ENCODE measurements at regions not wholly inside any gene's neighbourhood (a gene's known extent, or its start where the extent isn't known, plus 50 kb on each side); places are given as distances from the start of the nearest gene placed in this dataset.

DNA sequence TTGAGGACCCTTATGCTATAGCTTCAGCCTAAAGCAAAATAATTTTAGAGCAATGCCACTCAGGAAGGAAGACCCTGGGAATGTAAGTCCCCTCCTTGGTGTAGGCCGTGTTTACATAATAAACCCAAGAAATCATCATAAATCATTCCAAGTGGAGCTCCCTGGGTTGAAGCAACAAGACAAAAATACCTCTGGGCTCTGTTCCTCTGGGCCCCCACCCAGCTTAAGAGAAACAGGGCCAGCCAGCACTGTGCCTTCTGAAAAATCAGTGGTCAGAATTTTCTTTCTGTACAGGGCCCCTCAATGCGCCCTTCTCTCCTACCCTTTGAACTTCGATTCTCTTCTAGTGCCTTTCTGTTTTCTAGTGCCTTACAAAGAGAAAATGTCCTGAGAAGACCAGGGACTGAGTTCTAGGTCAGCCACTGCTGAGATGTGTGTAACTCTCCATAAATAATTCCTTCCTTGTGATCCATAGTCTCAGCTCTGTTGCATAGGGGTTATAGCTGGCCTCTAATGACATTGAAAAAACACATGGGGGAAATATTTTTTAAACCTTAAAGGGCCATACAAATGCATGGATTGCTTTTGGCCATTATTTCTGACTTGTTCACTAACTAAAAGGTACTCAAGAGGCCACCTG lies 101.0 kb downstream of the ADRB2 start:
- TF ChIP-seq, protein P1, sequence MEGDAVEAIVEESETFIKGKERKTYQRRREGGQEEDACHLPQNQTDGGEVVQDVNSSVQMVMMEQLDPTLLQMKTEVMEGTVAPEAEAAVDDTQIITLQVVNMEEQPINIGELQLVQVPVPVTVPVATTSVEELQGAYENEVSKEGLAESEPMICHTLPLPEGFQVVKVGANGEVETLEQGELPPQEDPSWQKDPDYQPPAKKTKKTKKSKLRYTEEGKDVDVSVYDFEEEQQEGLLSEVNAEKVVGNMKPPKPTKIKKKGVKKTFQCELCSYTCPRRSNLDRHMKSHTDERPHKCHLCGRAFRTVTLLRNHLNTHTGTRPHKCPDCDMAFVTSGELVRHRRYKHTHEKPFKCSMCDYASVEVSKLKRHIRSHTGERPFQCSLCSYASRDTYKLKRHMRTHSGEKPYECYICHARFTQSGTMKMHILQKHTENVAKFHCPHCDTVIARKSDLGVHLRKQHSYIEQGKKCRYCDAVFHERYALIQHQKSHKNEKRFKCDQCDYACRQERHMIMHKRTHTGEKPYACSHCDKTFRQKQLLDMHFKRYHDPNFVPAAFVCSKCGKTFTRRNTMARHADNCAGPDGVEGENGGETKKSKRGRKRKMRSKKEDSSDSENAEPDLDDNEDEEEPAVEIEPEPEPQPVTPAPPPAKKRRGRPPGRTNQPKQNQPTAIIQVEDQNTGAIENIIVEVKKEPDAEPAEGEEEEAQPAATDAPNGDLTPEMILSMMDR (conservative IDR thresholded peaks at IDR 0.05; ENCODE audit: low read length) = no peak
- TF ChIP-seq EZH2phosphoT487 (IDR thresholded peaks at IDR 0.05; ENCODE audit: borderline replicate concordance, low read depth, low read length) = no peak

All from OCI-LY7 (cell line).